SK-N-MC (cell line): ENCODE measurements at regions not wholly inside any gene's neighbourhood (a gene's known extent, or its start where the extent isn't known, plus 50 kb on each side); places are given as distances from the start of the nearest gene placed in this dataset.

Source experiments
- DNase-seq: peaks from one replicate; pipeline ENCODE4 v3.0.0-alpha.2; 2011; ENCODE audit warnings: low read depth, low spot score
- H3K27ac ChIP-seq: fragments of 200-600 bp; sonication (generic); 2 replicates; pipeline ENCODE4 v1.5.1; 2016; ENCODE audit warnings: mixed run types
- H3K36me3 ChIP-seq: fragments of 200-600 bp; sonication (generic); 2 replicates; pipeline ENCODE4 v1.6.1; 2017; ENCODE audit warnings: antibody characterized with exemption, low read length, mixed read lengths; ENCODE audit not compliant: insufficient read depth
- H3K4me3 ChIP-seq: fragments of 200-600 bp; sonication (generic); 2 replicates; pipeline ENCODE4 v1.5.1; 2016
- H3K9ac ChIP-seq: fragments of 200-600 bp; sonication (generic); 2 replicates; pipeline ENCODE4 v1.8.0; 2017; ENCODE audit warnings: mixed run types, mixed read lengths; ENCODE audit not compliant: insufficient read length
- H3K9me3 ChIP-seq: fragments of 200-600 bp; sonication (generic); 2 replicates; pipeline ENCODE4 v1.6.1; 2017; ENCODE audit warnings: low read depth, mild to moderate bottlenecking, antibody characterized with exemption, low read length, moderate library complexity, mixed read lengths
- EZH2 ChIP-seq: fragments of 200-600 bp; sonication (generic); IDR thresholded peaks from one replicate; pipeline ENCODE4 v1.6.1; 2017; ENCODE audit warnings: antibody characterized with exemption
- FOXP2 ChIP-seq: optimal IDR thresholded peaks from 2 replicates; pipeline ENCODE3; 2011; ENCODE audit warnings: mild to moderate bottlenecking, moderate library complexity; ENCODE audit not compliant: insufficient read depth; ENCODE audit errors: extremely low read length, control extremely low read depth
- POLR2AphosphoS5 ChIP-seq: IDR thresholded peaks from 2 replicates; pipeline ENCODE4 v1.6.1; 2012; ENCODE audit warnings: mild to moderate bottlenecking, low read depth, low read length, borderline replicate concordance

DNA sequence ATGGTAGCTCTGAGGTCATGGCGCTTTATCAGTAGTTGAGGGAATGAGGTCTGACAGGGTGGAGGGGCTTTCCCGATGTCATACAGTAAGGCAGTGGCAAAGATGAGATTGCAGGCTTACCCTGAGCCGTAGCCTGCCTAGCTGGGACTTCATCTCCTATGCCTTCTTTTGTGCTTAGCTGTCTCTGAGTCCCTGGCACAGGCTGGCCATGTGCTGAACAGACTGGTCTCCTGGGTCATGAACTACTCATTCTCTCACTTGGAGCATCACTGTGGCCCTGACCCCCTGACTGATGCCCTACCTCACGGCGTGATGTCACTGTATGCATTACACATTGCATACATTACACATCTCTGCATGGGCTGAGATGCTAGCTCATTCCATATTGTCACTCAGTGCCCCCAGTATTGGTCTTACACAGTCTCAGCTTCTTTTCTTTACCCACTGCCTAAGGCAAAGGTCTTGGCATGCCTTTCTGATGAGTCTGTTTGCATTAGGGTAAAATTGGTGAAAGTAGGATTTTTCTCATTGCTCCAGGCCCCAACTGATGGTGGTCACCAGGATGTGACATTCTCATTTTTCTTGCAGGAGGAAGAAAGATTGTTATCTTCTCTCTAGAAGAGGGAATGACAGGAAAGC is 389.4 kb upstream of the CADM1 start:
- DNase-seq = no peak
- no peak for TF ChIP-seq FOXP2
- TF ChIP-seq EZH2 = no peak
- TF ChIP-seq POLR2AphosphoS5 = no peak
- H3K36me3 ChIP-seq = no peaks in the 10 kb centered on the region
- H3K9me3 ChIP-seq = no peaks in the 10 kb centered on the region
- H3K27ac ChIP-seq = no peak overlapping the region
- H3K4me3 ChIP-seq = no peak overlapping the region
- H3K9ac ChIP-seq = no peak overlapping the region

DNA sequence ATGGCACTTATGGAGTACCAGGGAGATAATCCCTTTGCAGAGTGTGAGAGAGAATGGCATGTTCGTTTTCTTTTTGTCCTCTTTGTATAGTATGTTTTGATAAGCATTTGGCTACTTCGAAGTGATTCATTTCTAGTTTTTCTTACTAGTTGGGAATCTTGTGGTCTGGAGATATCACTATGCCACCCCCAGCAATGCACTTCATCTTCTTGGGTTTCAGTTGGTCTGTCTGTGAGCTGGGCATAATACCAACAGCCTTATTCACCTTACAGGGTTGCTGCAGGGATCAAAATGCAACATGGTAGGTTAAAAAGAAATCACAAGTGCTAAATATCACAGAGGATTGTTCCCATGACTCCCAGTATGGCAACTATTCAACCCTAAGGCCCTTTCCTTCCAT is 387.8 kb upstream of the CADM1 start:
- TF ChIP-seq EZH2 = no peak
- TF ChIP-seq POLR2AphosphoS5 = no peak
- TF ChIP-seq FOXP2 = no peak
- no peak overlapping the region for H3K4me3 ChIP-seq
- no peak overlapping the region for H3K9ac ChIP-seq
- no peak overlapping the region for H3K27ac ChIP-seq
- DNase-seq = no peak
- no peaks in the 10 kb centered on the region for H3K36me3 ChIP-seq
- no peaks in the 10 kb centered on the region for H3K9me3 ChIP-seq

DNA sequence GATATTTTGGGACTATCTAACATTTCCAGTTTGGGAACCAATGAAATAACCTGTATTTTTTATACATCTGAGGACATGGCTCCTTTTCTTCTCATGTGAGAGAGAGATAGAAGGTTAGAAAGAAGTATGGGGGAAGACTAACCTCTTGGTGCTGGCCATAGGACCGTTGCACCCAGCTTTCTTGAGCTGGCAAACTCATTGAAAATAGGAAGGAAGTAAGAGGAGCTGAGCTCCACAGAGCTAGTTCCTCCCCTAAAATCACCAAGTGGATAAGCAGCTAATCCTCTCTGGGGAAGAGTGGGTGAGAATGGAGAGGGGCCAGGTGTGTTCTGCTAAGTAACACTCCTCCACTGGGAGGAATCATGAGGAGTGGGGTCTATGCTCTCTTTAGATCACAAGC is 387.4 kb upstream of the CADM1 start:
- no peak for TF ChIP-seq POLR2AphosphoS5
- H3K4me3 ChIP-seq = no peak overlapping the region
- H3K27ac ChIP-seq = no peak overlapping the region
- no peaks in the 10 kb centered on the region for H3K9me3 ChIP-seq
- no peak overlapping the region for H3K9ac ChIP-seq
- DNase-seq = no peak
- no peaks in the 10 kb centered on the region for H3K36me3 ChIP-seq

DNA sequence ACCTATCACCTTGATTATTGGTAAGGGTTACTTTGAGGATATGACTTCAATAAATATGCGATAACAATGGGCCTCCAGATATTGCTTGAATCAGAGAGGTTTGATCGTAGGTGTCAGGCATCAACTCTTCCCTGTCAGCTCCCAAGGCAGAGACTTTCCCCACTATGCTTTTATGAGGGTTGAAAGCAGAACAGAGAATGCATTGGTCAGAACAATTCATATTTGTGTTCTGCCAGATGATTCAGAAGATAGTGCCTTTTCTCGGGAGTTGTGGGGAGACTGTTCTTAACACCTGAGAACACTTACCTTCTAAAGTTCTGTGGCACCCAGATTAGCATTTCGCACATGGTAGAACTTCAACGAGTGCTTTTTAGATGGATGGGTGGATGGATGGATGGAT is 386.3 kb upstream of the CADM1 start:
- H3K27ac ChIP-seq = no peak overlapping the region
- TF ChIP-seq FOXP2 (no peak), EZH2 (no peak), POLR2AphosphoS5 (no peak)
- H3K9me3 ChIP-seq = no peaks in the 10 kb centered on the region
- H3K4me3 ChIP-seq = no peak overlapping the region
- DNase-seq = no peak
- H3K9ac ChIP-seq = no peak overlapping the region
- H3K36me3 ChIP-seq = no peaks in the 10 kb centered on the region

DNA sequence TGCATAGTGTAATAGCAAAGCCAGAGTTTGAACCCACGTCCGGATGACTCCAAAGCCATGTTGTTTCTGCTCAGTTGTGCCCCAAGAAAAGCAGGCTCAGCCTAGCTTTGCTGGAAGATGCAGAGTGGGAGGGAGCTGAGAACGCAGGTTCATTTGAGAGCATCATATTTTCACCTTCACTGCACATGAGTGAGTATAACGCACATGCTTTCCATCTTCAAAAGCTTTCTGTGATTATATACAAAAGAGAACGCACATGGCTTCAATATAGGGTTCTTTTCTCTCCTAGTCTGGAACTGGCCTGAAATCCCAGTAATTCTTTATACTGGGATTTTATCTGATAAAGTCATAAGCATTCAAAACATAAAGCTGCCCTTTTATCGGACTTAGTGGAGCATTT is 385.5 kb upstream of the CADM1 start:
- H3K4me3 ChIP-seq = no peak overlapping the region
- no peaks in the 10 kb centered on the region for H3K36me3 ChIP-seq
- no peak overlapping the region for H3K9ac ChIP-seq
- no peaks in the 10 kb centered on the region for H3K9me3 ChIP-seq
- no peak for DNase-seq
- no peak for TF ChIP-seq EZH2
- TF ChIP-seq POLR2AphosphoS5 = no peak
- TF ChIP-seq FOXP2 = no peak
- H3K27ac ChIP-seq = no peak overlapping the region

DNA sequence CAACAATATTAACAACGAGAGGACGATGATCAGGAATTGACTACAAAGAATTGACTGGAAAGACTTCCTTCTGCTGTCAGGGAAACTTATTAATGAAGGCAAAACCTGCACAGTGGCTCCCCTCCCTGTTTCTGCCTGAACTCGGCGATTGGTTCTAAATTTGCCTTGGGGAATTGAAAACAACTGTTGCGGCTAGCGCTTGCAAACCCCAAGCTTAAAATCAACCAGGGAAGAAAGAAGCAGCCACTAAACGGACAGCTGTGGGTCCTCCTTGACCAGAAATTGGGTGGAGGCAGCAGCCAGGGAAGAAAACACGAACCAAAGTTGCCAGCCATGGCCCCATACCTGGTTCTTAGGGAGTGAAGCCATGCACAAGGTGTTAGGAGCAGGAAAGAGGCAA is 383.5 kb upstream of the CADM1 start:
- H3K36me3 ChIP-seq = no peaks in the 10 kb centered on the region
- H3K9me3 ChIP-seq = no peaks in the 10 kb centered on the region
- no peak overlapping the region for H3K4me3 ChIP-seq
- H3K27ac ChIP-seq = no peak overlapping the region
- no peak for DNase-seq
- TF ChIP-seq EZH2 (no peak), FOXP2 (no peak), POLR2AphosphoS5 (no peak)
- no peak overlapping the region for H3K9ac ChIP-seq

DNA sequence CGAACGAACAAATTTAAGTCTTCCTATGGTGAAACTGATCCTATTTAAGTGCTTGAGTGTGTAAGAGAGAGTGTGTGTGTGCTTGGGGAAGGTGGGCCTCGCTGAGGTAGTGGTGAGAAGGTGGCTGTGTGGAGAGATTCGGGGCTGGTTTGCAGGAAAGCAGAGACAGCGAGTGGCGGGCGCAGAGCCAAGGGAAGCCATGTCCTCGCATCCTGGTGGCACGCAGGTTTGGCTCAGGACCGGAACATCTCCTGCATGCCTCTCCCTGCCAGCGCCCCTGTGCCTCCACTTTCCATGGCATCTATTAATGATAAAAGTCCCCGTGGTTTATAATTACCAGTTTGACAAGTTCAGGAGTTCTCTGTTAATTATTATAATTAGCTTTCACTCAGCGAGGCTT is 383.1 kb upstream of the CADM1 start:
- Histone ChIP-seq H3K27ac (no peak overlapping the region), H3K9ac (no peak overlapping the region), H3K36me3 (no peaks in the 10 kb centered on the region), H3K9me3 (no peaks in the 10 kb centered on the region), H3K4me3 (no peak overlapping the region)
- DNase-seq = no peak
- TF ChIP-seq FOXP2 (no peak), EZH2 (no peak), POLR2AphosphoS5 (no peak)

DNA sequence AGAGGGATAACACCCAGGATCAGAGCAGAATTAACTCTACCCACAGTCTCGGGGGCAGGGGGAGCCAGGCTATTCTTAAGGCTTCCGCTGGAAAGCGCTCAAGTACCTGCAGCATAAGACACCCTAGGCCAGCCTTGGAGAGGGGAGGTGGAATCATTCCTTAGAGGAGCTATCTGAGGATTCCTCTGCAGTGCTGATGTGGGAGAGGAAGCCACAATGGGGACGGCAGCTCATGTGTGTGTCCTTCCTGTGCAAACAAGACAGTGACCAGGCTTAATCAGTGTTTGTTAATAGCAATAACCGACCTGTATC is 382.2 kb upstream of the CADM1 start:
- Histone ChIP-seq H3K9ac (no peak overlapping the region), H3K4me3 (no peak overlapping the region), H3K27ac (no peak overlapping the region), H3K9me3 (no peaks in the 10 kb centered on the region), H3K36me3 (no peaks in the 10 kb centered on the region)
- TF ChIP-seq EZH2 (no peak), FOXP2 (no peak), POLR2AphosphoS5 (no peak)
- DNase-seq = no peak

DNA sequence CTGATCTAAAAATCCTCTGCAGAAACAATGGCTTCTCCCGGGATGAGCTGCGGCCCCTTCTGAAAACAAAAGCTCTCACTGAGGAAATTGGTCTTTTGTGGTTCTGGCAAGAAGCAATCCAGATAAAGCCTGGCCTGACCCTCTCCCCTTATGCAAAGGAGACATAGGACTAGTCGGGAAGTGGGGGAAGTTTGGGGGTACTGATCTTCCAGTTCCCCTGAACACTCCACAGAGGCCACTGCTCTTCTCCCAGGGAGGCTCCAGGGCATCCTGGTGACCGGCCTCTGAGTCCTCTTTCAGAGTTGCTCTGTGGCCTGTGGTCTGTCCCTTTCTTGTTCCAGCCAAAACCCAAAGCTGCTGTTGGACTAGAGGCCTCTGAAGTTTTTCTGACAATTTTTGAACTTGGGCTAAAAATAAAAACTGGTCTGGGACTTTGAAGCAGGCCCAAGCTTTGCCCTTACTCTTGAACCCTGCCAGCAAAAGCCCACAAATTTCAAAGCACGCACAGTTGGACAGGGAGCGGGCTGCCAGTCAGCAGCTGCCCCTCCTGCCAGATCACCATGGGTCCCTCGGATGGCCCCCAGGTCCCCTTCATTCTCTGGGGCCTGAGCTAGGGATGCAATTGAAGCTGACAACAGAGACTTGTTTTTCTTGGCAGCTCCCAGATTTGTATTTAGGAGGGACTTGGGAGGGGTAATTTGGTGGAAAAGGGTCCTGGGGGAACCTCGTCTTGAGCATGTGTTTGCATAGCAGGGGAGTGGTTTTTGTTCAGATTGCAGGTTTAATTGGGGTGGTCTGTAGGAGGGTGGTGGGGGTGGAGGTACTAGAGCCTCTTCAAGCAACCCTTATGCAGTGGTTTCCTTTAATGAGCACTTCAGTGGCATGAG is 381.6 kb upstream of the CADM1 start:
- H3K9ac ChIP-seq = no peak overlapping the region
- no peak overlapping the region for H3K4me3 ChIP-seq
- no peaks in the 10 kb centered on the region for H3K36me3 ChIP-seq
- H3K9me3 ChIP-seq = no peaks in the 10 kb centered on the region
- no peak overlapping the region for H3K27ac ChIP-seq
- TF ChIP-seq EZH2 (no peak), FOXP2 (no peak), POLR2AphosphoS5 (no peak)
- DNase-seq = no peak
